GM12878 (cell line): ENCODE measurements at regions not wholly inside any gene's neighbourhood (a gene's known extent, or its start where the extent isn't known, plus 50 kb on each side); places are given as distances from the start of the nearest gene placed in this dataset.

Experiments used
- ATAC-seq: fragments of 200-7000 bp; cut with Tn5 transposase; 3 replicates; pipeline ENCODE4 v1.9.1; 2020; ENCODE audit warnings: mild to moderate bottlenecking, moderate library complexity
- BruUV-seq: library from RNA; stranded (reverse); fragments of 400-500 nt; replicated peaks from 2 replicates; lab custom pipeline; 2021; lab: Mats Ljungman, UMichigan
- CTCF ChIA-PET: fragments of 300-600 bp; sonication (Branson Sonifier 250); formaldehyde crosslinking; extraction: SDS; loops from one replicate; lab custom pipeline; 2021; ENCODE audit warnings: inconsistent platforms; lab: Yijun Ruan, JAX
- POLR2A ChIA-PET: fragments of 350-600 bp; formaldehyde crosslinking; extraction: SDS; loops from one replicate; lab custom pipeline; 2021; ENCODE audit warnings: inconsistent platforms; lab: Charles Lee
- RAD21 ChIA-PET: fragments of 300-600 bp; sonication (Branson Sonifier 250); formaldehyde crosslinking; loops from one replicate; lab custom pipeline; 2023; ENCODE audit warnings: antibody characterized with exemption; ENCODE audit not compliant: unreplicated experiment; lab: Charles Lee
- SMC1A ChIA-PET: fragments of 300-600 bp; sonication (Branson Sonifier 250); formaldehyde crosslinking; loops from one replicate; lab custom pipeline; 2023; ENCODE audit not compliant: unreplicated experiment, uncharacterized antibody; lab: Charles Lee
- DNase-seq: peaks from one replicate; pipeline ENCODE4 v3.0.0-alpha.2; 2011; ENCODE audit warnings: low read depth, low spot score
- FAIRE-seq: peaks from 3 replicates; lab custom pipeline; 2011; peaks lifted over from hg19 to GRCh38; lab: Jason Lieb, UNC
- H2AFZ ChIP-seq: 2 replicates; pipeline ENCODE4 v1.6.0; 2011; ENCODE audit warnings: low read depth, low read length, control low read depth; ENCODE audit not compliant: control insufficient read depth
- H3K27ac ChIP-seq: 2 replicates; pipeline ENCODE4 v1.5.1; 2011; ENCODE audit warnings: control low read depth; ENCODE audit not compliant: control insufficient read depth, insufficient read depth
- H3K27me3 ChIP-seq, 2 experiments: replicated peaks in 1 of 2; 2 replicates each; pipeline versions ENCODE4 v1.6.0 to v1.6.1; 2011; ENCODE audit warnings: low read length in 1 of 2; ENCODE audit not compliant: control insufficient read depth in 2 of 2, insufficient read depth in 2 of 2
- H3K36me3 ChIP-seq, 2 experiments: 2 replicates each; pipeline ENCODE4 v1.5.1; 2011; ENCODE audit warnings: low read length in 1 of 2; ENCODE audit not compliant: control insufficient read depth in 2 of 2, insufficient read depth in 2 of 2
- H3K4me1 ChIP-seq: 2 replicates; pipeline ENCODE4 v1.6.1; 2011; ENCODE audit warnings: mild to moderate bottlenecking, low read length, moderate library complexity, mixed read lengths; ENCODE audit not compliant: control insufficient read depth, insufficient read depth
- H3K4me2 ChIP-seq: 2 replicates; pipeline ENCODE4 v1.6.0; 2011; ENCODE audit warnings: control low read depth; ENCODE audit not compliant: control insufficient read depth, insufficient read depth
- H3K4me3 ChIP-seq: fragments of 200-600 bp; sonication (generic); 2 replicates; pipeline ENCODE4 v1.5.1; 2016
- H3K79me2 ChIP-seq: 2 replicates; pipeline ENCODE4 v1.6.0; 2011; ENCODE audit warnings: low read length; ENCODE audit not compliant: control insufficient read depth, insufficient read depth
- H3K9ac ChIP-seq: 2 replicates; pipeline ENCODE4 v1.8.0; 2011; ENCODE audit warnings: low read length, control low read depth, mixed read lengths; ENCODE audit not compliant: control insufficient read depth, insufficient read depth
- H3K9me3 ChIP-seq: replicated peaks from 3 replicates; pipeline ENCODE4 v1.5.1; 2011; ENCODE audit warnings: mild to moderate bottlenecking, low read length; ENCODE audit not compliant: control insufficient read depth, insufficient read depth
- H4K20me1 ChIP-seq: 2 replicates; pipeline ENCODE4 v1.6.0; 2011; ENCODE audit not compliant: control insufficient read depth, insufficient read depth
- ASH2L ChIP-seq: fragments of 300-600, 200-600 bp; sonication (generic); IDR thresholded peaks from 2 replicates; pipeline ENCODE4 v1.6.1; 2017; ENCODE audit warnings: low read depth, mild to moderate bottlenecking, borderline replicate concordance
- BCLAF1 ChIP-seq: fragments of 450-650 bp; IDR thresholded peaks from 2 replicates; pipeline ENCODE4 v1.6.1; 2017; ENCODE audit warnings: antibody characterized with exemption, mild to moderate bottlenecking, moderate library complexity
- POLR2AphosphoS2 ChIP-seq: IDR thresholded peaks from 2 replicates; pipeline ENCODE4 v1.6.1; 2011; ENCODE audit warnings: low read depth, mild to moderate bottlenecking, low read length, improper control_type of control experiment, moderate library complexity
- RAD21 ChIP-seq: IDR thresholded peaks from 2 replicates; pipeline ENCODE4 v1.6.1; 2011; ENCODE audit warnings: mild to moderate bottlenecking, low read depth, low read length, moderate library complexity; ENCODE audit not compliant: insufficient read depth
- RAD51 ChIP-seq: fragments of 450-650 bp; IDR thresholded peaks from 2 replicates; pipeline ENCODE4 v1.6.1; 2016; ENCODE audit warnings: moderate library complexity, mild to moderate bottlenecking, inconsistent platforms
- SUPT20H ChIP-seq: IDR thresholded peaks from 2 replicates; pipeline ENCODE4 v1.6.1; 2011; ENCODE audit warnings: low read depth, mild to moderate bottlenecking, low read length, moderate library complexity, borderline replicate concordance; ENCODE audit not compliant: control insufficient read depth
- USF2 ChIP-seq: IDR thresholded peaks from 2 replicates; pipeline ENCODE4 v1.6.1; 2011; ENCODE audit warnings: low read depth, low read length, improper control_type of control experiment, borderline replicate concordance
- WGBS: methylation state at CpG from one replicate; pipeline ENCODE4 v1.1.6; 2016; ENCODE audit warnings: low lambda C conversion rate; ENCODE audit not compliant: insufficient replicate concordance, insufficient coverage; ENCODE audit errors: missing lambda C conversion rate; 5-methylcytosine and 5-hydroxymethylcytosine counted together
- in situ Hi-C: fragments of 300-500 bp; cut with MboI; formaldehyde crosslinking; loops from 9 replicates; pipeline ENCODE4 v1.14.3; 2018; ENCODE audit warnings: mixed read lengths
- intact Hi-C: fragments of 100-400 bp; cut with micrococcal nuclease; formaldehyde crosslinking; loops from one replicate; pipeline ENCODE4 v1.14.2; 2022; ENCODE audit not compliant: unreplicated experiment
- TF ChIP-seq, protein P1 (sequence below): fragments of 450-650 bp; formaldehyde crosslinking; IDR thresholded peaks from 2 replicates; pipeline ENCODE4 v1.4.0; 2020; ENCODE audit warnings: mild to moderate bottlenecking, moderate library complexity
- TF ChIP-seq, protein P2 (sequence below): fragments of 450-650 bp; IDR thresholded peaks from 2 replicates; pipeline ENCODE4 v1.6.1; 2018; ENCODE audit warnings: mild to moderate bottlenecking, low read depth, moderate library complexity; ENCODE audit not compliant: partially characterized antibody
- TF ChIP-seq, protein P3 (sequence below): fragments of 450-650 bp; conservative IDR thresholded peaks from 2 replicates; pipeline ENCODE4 v1.6.1; 2017; ENCODE audit warnings: mild to moderate bottlenecking, moderate library complexity

GRCh38 chr21:35427320-35428000, 378.4 kb upstream of the RUNX1 start:
- in situ Hi-C loops: no loop called here
- intact Hi-C loops: no loop called here
- 32% methylated on average over 9 of the region's 9 CpGs for WGBS
- TF ChIP-seq USF2: no peak
- TF ChIP-seq, protein P1, sequence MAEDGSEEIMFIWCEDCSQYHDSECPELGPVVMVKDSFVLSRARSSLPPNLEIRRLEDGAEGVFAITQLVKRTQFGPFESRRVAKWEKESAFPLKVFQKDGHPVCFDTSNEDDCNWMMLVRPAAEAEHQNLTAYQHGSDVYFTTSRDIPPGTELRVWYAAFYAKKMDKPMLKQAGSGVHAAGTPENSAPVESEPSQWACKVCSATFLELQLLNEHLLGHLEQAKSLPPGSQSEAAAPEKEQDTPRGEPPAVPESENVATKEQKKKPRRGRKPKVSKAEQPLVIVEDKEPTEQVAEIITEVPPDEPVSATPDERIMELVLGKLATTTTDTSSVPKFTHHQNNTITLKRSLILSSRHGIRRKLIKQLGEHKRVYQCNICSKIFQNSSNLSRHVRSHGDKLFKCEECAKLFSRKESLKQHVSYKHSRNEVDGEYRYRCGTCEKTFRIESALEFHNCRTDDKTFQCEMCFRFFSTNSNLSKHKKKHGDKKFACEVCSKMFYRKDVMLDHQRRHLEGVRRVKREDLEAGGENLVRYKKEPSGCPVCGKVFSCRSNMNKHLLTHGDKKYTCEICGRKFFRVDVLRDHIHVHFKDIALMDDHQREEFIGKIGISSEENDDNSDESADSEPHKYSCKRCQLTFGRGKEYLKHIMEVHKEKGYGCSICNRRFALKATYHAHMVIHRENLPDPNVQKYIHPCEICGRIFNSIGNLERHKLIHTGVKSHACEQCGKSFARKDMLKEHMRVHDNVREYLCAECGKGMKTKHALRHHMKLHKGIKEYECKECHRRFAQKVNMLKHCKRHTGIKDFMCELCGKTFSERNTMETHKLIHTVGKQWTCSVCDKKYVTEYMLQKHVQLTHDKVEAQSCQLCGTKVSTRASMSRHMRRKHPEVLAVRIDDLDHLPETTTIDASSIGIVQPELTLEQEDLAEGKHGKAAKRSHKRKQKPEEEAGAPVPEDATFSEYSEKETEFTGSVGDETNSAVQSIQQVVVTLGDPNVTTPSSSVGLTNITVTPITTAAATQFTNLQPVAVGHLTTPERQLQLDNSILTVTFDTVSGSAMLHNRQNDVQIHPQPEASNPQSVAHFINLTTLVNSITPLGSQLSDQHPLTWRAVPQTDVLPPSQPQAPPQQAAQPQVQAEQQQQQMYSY (CRISPR knock-in tag): no peak
- TF ChIP-seq RAD51: no peak
- TF ChIP-seq BCLAF1: no peak
- TF ChIP-seq POLR2AphosphoS2: no peak
- no peak for TF ChIP-seq RAD21
- no peak for TF ChIP-seq SUPT20H
- TF ChIP-seq ASH2L: no peak
- TF ChIP-seq, protein P2, sequence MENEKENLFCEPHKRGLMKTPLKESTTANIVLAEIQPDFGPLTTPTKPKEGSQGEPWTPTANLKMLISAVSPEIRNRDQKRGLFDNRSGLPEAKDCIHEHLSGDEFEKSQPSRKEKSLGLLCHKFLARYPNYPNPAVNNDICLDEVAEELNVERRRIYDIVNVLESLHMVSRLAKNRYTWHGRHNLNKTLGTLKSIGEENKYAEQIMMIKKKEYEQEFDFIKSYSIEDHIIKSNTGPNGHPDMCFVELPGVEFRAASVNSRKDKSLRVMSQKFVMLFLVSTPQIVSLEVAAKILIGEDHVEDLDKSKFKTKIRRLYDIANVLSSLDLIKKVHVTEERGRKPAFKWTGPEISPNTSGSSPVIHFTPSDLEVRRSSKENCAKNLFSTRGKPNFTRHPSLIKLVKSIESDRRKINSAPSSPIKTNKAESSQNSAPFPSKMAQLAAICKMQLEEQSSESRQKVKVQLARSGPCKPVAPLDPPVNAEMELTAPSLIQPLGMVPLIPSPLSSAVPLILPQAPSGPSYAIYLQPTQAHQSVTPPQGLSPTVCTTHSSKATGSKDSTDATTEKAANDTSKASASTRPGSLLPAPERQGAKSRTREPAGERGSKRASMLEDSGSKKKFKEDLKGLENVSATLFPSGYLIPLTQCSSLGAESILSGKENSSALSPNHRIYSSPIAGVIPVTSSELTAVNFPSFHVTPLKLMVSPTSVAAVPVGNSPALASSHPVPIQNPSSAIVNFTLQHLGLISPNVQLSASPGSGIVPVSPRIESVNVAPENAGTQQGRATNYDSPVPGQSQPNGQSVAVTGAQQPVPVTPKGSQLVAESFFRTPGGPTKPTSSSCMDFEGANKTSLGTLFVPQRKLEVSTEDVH: no peak
- TF ChIP-seq, protein P3, sequence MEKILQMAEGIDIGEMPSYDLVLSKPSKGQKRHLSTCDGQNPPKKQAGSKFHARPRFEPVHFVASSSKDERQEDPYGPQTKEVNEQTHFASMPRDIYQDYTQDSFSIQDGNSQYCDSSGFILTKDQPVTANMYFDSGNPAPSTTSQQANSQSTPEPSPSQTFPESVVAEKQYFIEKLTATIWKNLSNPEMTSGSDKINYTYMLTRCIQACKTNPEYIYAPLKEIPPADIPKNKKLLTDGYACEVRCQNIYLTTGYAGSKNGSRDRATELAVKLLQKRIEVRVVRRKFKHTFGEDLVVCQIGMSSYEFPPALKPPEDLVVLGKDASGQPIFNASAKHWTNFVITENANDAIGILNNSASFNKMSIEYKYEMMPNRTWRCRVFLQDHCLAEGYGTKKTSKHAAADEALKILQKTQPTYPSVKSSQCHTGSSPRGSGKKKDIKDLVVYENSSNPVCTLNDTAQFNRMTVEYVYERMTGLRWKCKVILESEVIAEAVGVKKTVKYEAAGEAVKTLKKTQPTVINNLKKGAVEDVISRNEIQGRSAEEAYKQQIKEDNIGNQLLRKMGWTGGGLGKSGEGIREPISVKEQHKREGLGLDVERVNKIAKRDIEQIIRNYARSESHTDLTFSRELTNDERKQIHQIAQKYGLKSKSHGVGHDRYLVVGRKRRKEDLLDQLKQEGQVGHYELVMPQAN: no peak

More at GRCh38 chr21:35427320-35428000, 378.4 kb upstream of the RUNX1 start:
- ChIA-PET CTCF (no interaction called here), SMC1A (no interaction called here), RAD21 (no interaction called here), POLR2A (no interaction called here)
- FAIRE-seq (no peak), ATAC-seq (no peak), DNase-seq (no peak)
- Histone ChIP-seq H3K4me3 (no peak overlapping the region), H3K9me3 (no peaks in the 10 kb centered on the region; the same call in 2 of the 3 replicates), H3K4me1 (no peaks in the 10 kb centered on the region), H3K9ac (no peak overlapping the region), H3K79me2 (no peaks in the 10 kb centered on the region), H2AFZ (no peak overlapping the region), H3K27ac (no peak overlapping the region), H3K4me2 (no peak overlapping the region), H4K20me1 (no peaks in the 10 kb centered on the region), H3K36me3 (no peaks in the 10 kb centered on the region), H3K27me3 (no peaks in the 10 kb centered on the region; a peak in 1 of 4 replicates)
- BruUV-seq: no TSS peak
